Spinal cord (tissue), 9 donors: ENCODE measurements at regions not wholly inside any gene's neighbourhood (a gene's known extent, or its start where the extent isn't known, plus 50 kb on each side); places are given as distances from the start of the nearest gene placed in this dataset.
"Not testable (repeated sequence)": the region's sequence is repeated elsewhere in the genome, so short reads cannot be mapped to it uniquely, and the experiment has no call there.

Experiments used
- DNase-seq, 6 donors: peaks; one replicate each; pipeline versions ENCODE4 v3.0.0 to v3.0.0-alpha.2; 2013 to 2015; ENCODE audit warnings: low spot score in 6 of 6, low read depth in 4 of 6
- H3K27ac ChIP-seq: one replicate; pipeline ENCODE4 v1.5.1; 2013; ENCODE audit warnings: low read depth, low read length, control low read depth
- H3K27me3 ChIP-seq: one replicate; pipeline ENCODE4 v1.6.1; 2013; ENCODE audit warnings: low read length; ENCODE audit not compliant: control insufficient read depth, insufficient read depth
- H3K36me3 ChIP-seq: one replicate; pipeline ENCODE4 v1.6.1; 2013; ENCODE audit warnings: low read length; ENCODE audit not compliant: control insufficient read depth, insufficient read depth
- H3K4me1 ChIP-seq: one replicate; pipeline ENCODE4 v1.6.1; 2013; ENCODE audit warnings: low read length; ENCODE audit not compliant: control insufficient read depth, insufficient read depth
- H3K4me3 ChIP-seq: one replicate; pipeline ENCODE4 v1.5.1; 2013; ENCODE audit warnings: low read depth, low read length, control low read depth
- H3K9me3 ChIP-seq: one replicate; pipeline ENCODE4 v1.6.1; 2013; ENCODE audit warnings: low read length; ENCODE audit not compliant: control insufficient read depth, insufficient read depth
- WGBS: methylation state at CpG from one replicate; pipeline ENCODE4 v1.1.5; 2013; ENCODE audit warnings: missing lambda C conversion rate; ENCODE audit not compliant: insufficient coverage; 5-methylcytosine and 5-hydroxymethylcytosine counted together
- donor health status: healthy.

GRCh38 chr3:144810160-144810559 lies 838.5 kb downstream of the DIPK2A start:
- Histone ChIP-seq H3K27ac (no peak overlapping the region), H3K27me3 (no peaks in the 10 kb centered on the region), H3K4me3 (no peak overlapping the region), H3K9me3 (no peaks in the 10 kb centered on the region), H3K36me3 (no peaks in the 10 kb centered on the region), H3K4me1 (no peaks in the 10 kb centered on the region)
- peak in 1 of 6 donors; percentile 9 for DNase-seq
- WGBS: 67% methylated on average over 1 of the region's 1 CpG

- H3K27me3 ChIP-seq: no peaks in the 10 kb centered on the region
- no CpG with 5 or more reads among the region's 3 CpGs for WGBS
- no peaks in the 10 kb centered on the region for H3K36me3 ChIP-seq
- no peak overlapping the region for H3K4me3 ChIP-seq
- no peak overlapping the region for H3K27ac ChIP-seq
- H3K9me3 ChIP-seq: no peaks in the 10 kb centered on the region
- peak in 1 of 6 donors; percentile 26 for DNase-seq
- no peaks in the 10 kb centered on the region for H3K4me1 ChIP-seq
Observed at GRCh38 chr3:144815655-144816054, 844.0 kb downstream of the DIPK2A start.

GRCh38 chr3:144816323-144816722 lies 844.7 kb downstream of the DIPK2A start:
- no CpG with 5 or more reads among the region's 2 CpGs for WGBS
- Histone ChIP-seq H3K4me3 (no peak overlapping the region), H3K36me3 (no peaks in the 10 kb centered on the region), H3K4me1 (no peaks in the 10 kb centered on the region), H3K27me3 (no peaks in the 10 kb centered on the region), H3K27ac (no peak overlapping the region), H3K9me3 (no peaks in the 10 kb centered on the region)
- DNase-seq: peak in 2 of 6 donors; percentile 8 to 20

- no peaks in the 10 kb centered on the region for H3K36me3 ChIP-seq
- no peak overlapping the region for H3K4me3 ChIP-seq
- no peaks in the 10 kb centered on the region for H3K4me1 ChIP-seq
- DNase-seq: no peak
- H3K9me3 ChIP-seq: no peaks in the 10 kb centered on the region
- H3K27me3 ChIP-seq: no peaks in the 10 kb centered on the region
- no peak overlapping the region for H3K27ac ChIP-seq
Observed at GRCh38 chr3:144818973-144819372, 847.4 kb downstream of the DIPK2A start.

DNA sequence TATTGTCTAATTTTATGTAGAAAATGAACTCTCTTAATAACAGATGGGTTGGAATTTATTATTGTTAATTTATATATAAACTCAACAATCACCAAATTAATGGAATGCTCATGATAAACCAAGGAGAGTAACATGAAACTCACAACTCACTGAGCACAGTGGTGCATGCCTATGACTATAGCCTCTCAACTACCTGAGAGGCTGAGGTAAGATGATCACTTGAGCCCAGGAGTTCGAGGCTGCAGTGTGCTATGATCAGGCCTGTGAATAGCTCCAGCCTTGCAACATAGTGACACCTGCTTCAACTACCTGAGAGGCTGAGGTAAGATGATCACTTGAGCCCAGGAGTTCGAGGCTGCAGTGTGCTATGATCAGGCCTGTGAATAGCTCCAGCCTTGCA lies 848.6 kb downstream of the DIPK2A start:
- 80% methylated on average over 1 of the region's 2 CpGs for WGBS
- not testable (repeated sequence) for H3K36me3 ChIP-seq, H3K9me3 ChIP-seq, H3K27me3 ChIP-seq, DNase-seq, H3K4me3 ChIP-seq, H3K4me1 ChIP-seq, H3K27ac ChIP-seq

DNA sequence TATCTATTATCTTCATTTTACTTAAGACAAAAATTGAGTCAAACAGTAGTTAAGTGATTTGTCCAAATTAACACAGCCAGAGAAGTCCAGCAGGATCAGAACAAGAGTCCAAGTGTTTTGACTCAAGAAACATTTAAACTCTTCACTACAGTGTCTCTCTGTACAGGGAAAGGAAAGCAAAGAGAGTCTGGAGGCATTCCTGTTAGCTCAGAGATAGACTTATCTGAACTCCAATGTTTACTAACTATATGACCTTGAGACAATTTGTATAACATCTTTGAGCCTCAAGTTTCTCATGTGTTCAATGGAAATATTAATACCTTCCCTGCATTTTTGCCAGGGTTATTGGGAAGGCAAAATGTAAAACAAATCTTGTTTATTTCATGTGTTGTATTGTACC lies 849.1 kb downstream of the DIPK2A start:
- H3K4me1 ChIP-seq: no peaks in the 10 kb centered on the region
- no peaks in the 10 kb centered on the region for H3K27me3 ChIP-seq
- no peaks in the 10 kb centered on the region for H3K36me3 ChIP-seq
- no peak overlapping the region for H3K27ac ChIP-seq
- no peaks in the 10 kb centered on the region for H3K9me3 ChIP-seq
- H3K4me3 ChIP-seq: no peak overlapping the region
- no peak for DNase-seq

DNA sequence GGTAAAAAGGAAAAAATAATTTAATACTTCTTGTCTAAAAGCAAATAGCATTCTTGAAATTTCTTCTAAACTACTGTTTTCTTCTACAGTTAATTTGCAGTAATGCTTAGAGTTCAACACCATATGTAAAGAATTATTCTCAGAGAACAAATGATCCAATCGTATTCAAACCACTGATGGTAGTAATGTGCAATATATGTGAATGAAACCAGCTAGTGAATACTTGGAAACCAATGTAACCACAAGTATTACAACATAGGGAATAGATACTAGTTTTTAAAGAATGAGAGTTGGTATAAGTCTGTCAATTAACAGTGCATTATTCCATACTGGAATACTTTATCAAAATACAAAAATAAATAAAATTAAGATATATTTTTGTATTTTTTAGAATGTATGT lies 850.0 kb downstream of the DIPK2A start:
- Histone ChIP-seq H3K9me3 (no peaks in the 10 kb centered on the region), H3K36me3 (no peaks in the 10 kb centered on the region), H3K27ac (no peak overlapping the region), H3K4me3 (no peak overlapping the region), H3K27me3 (no peaks in the 10 kb centered on the region), H3K4me1 (no peaks in the 10 kb centered on the region)
- no CpG with 5 or more reads among the region's 1 CpG for WGBS
- DNase-seq: no peak

GRCh38 chr3:144822671-144823070 lies 851.0 kb downstream of the DIPK2A start:
- no peak for DNase-seq
- H3K27ac ChIP-seq: no peak overlapping the region

DNA sequence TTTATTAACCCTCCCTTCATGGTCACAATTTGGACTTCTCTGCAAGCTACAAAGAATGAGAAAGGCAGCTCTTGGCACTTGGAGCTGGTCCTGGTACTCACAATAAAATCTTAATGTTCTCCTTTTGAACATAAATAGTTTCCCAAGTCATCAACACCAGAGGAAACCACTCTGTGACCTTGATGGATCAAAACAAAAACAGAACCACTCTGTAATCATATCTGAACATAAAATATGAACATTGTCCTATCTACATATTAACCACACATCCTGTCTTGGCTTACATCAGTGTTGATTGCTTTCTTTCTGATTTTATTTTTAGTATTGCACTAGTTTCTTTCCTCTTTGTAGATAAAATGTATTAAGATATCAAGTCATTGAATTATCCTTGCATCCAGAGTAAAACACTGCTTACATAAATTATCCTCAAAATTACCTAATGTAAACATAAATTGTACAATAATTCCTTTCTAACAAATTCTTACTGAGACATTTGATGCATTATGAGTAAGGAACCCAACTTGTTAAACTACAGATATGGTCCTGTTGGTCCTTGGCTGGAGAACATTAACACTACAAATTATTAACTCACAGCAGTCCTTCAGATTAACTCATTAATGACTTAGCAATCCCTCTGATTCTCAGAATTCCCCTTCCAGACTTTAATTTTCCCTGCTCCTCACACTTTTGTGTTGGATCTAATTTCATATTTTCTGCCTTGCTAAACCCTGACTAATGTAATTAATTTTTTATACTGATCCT lies 860.5 kb downstream of the DIPK2A start:
- no peaks in the 10 kb centered on the region for H3K4me1 ChIP-seq
- DNase-seq: no peak
- H3K9me3 ChIP-seq: peaks cover 4% of the 10 kb centered on the region
- H3K27me3 ChIP-seq: no peaks in the 10 kb centered on the region
- no peak overlapping the region for H3K27ac ChIP-seq
- no peak overlapping the region for H3K4me3 ChIP-seq
- no peaks in the 10 kb centered on the region for H3K36me3 ChIP-seq

More at GRCh38 chr3:144822671-144823070, 851.0 kb downstream of the DIPK2A start:
- H3K9me3 ChIP-seq: no peaks in the 10 kb centered on the region
- no peaks in the 10 kb centered on the region for H3K4me1 ChIP-seq
- H3K36me3 ChIP-seq: no peaks in the 10 kb centered on the region
- H3K4me3 ChIP-seq: no peak overlapping the region
- H3K27me3 ChIP-seq: no peaks in the 10 kb centered on the region

DNA sequence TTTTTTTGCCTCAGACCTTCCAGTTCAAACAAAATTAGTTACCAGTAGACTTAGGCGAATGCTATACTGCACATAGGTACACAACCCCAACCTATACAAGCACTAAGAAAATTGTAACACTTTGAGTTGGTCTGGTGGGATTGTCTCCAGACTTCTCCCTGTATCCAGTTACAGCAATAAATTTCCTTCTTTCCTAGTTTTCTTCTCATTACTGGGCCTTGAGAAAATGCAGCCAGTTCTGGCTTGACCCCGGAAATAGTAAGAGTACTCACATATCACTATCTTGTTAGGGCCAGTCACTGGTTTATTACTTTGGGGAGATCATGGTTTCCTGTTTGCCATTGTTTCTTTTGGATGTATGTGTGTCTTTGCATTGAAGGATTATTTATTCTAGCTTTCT lies 868.4 kb downstream of the DIPK2A start:
- Histone ChIP-seq H3K4me1 (no peaks in the 10 kb centered on the region), H3K36me3 (no peaks in the 10 kb centered on the region), H3K9me3 (no peaks in the 10 kb centered on the region), H3K27ac (no peak overlapping the region), H3K27me3 (no peaks in the 10 kb centered on the region), H3K4me3 (no peak overlapping the region)
- DNase-seq: no peak
- no CpG with 5 or more reads among the region's 2 CpGs for WGBS
